Activated CD4-positive, alpha-beta T cell treated with anti-CD3 and anti-CD28 coated beads, Interleukin-2, amount 50 U/mL, for 24 hours (primary cell): ENCODE measurements at regions not wholly inside any gene's neighbourhood (a gene's known extent, or its start where the extent isn't known, plus 50 kb on each side); places are given as distances from the start of the nearest gene placed in this dataset.
"Not testable (repeated sequence)": the region's sequence is repeated elsewhere in the genome, so short reads cannot be mapped to it uniquely, and the experiment has no call there.

Source experiments
- DNase-seq, 2 donors: peaks; one replicate each; pipeline ENCODE4 v3.0.0-alpha.2; 2020; ENCODE audit warnings: low read depth in 1 of 2, low spot score in 1 of 2

- DNase-seq, result no peak
Observed at GRCh38 chr2:226114436-226114835, 685.2 kb downstream of the IRS1 start.

- no peak for DNase-seq
Observed at GRCh38 chr2:226098861-226099745, 699.6 kb downstream of the NYAP2 start.

- no peak for DNase-seq
Observed at GRCh38 chr2:226095058-226095457, 695.5 kb downstream of the NYAP2 start.

GRCh38 chr2:226093364-226093763 lies 693.9 kb downstream of the NYAP2 start:
- no peak for DNase-seq

GRCh38 chr2:226088366-226088674 lies 688.8 kb downstream of the NYAP2 start:
- DNase-seq, result no peak

GRCh38 chr2:226087505-226088365 lies 688.2 kb downstream of the NYAP2 start:
- DNase-seq, result no peak

GRCh38 chr2:226087051-226087450 lies 687.5 kb downstream of the NYAP2 start:
- DNase-seq, result no peak

GRCh38 chr2:226086190-226086589 lies 686.7 kb downstream of the NYAP2 start:
- no peak for DNase-seq

GRCh38 chr2:226085425-226085824 lies 685.9 kb downstream of the NYAP2 start:
- not testable (repeated sequence) for DNase-seq

- DNase-seq, result no peak
Observed at GRCh38 chr2:226080334-226080733, 680.8 kb downstream of the NYAP2 start.

GRCh38 chr2:226079671-226080181 lies 680.2 kb downstream of the NYAP2 start:
- DNase-seq, result no peak

- DNase-seq, result no peak
Observed at GRCh38 chr2:226079196-226079595, 679.7 kb downstream of the NYAP2 start.

GRCh38 chr2:226078666-226079065 lies 679.2 kb downstream of the NYAP2 start:
- no peak for DNase-seq

GRCh38 chr2:226077841-226078240 lies 678.3 kb downstream of the NYAP2 start:
- DNase-seq, result no peak

- DNase-seq, result no peak
Observed at GRCh38 chr2:226077031-226077430, 677.5 kb downstream of the NYAP2 start.

GRCh38 chr2:226076529-226076928 lies 677.0 kb downstream of the NYAP2 start:
- DNase-seq, result no peak

- DNase-seq, result no peak
Observed at GRCh38 chr2:226074391-226074790, 674.9 kb downstream of the NYAP2 start.

- DNase-seq, result no peak
Observed at GRCh38 chr2:226073496-226074160, 674.1 kb downstream of the NYAP2 start.

GRCh38 chr2:226066873-226067272 lies 667.4 kb downstream of the NYAP2 start:
- DNase-seq, result no peak

- DNase-seq, result no peak
Observed at GRCh38 chr2:226066391-226066790, 666.9 kb downstream of the NYAP2 start.

GRCh38 chr2:226064932-226065570 lies 665.5 kb downstream of the NYAP2 start:
- no peak for DNase-seq
